ENCODE measurements at regions not wholly inside any gene's neighbourhood (a gene's known extent, or its start where the extent isn't known, plus 50 kb on each side); places are given as distances from the start of the nearest gene placed in this dataset.
"Not testable (repeated sequence)": the region's sequence is repeated elsewhere in the genome, so short reads cannot be mapped to it uniquely, and the experiment has no call there.

GRCh38 chr6:167551628-167552257 is 226.9 kb downstream of the TTLL2 start:
- no peak for DNase-seq

- no peak for DNase-seq
Measured at GRCh38 chr6:167552258-167552630, 227.4 kb downstream of the TTLL2 start.

GRCh38 chr6:167552961-167553735 is 228.3 kb downstream of the TTLL2 start:
- DNase-seq, result no peak

- DNase-seq, result no peak
Measured at GRCh38 chr6:167553736-167554119, 228.8 kb downstream of the TTLL2 start.

GRCh38 chr6:167554854-167555253 is 230.0 kb downstream of the TTLL2 start:
- no peak for DNase-seq

GRCh38 chr6:167555836-167556235 is 230.9 kb downstream of the TTLL2 start:
- no peak for DNase-seq

GRCh38 chr6:167557675-167558074 is 232.8 kb downstream of the TTLL2 start:
- no peak for DNase-seq

- no peak for DNase-seq
Measured at GRCh38 chr6:167558246-167559177, 233.6 kb downstream of the TTLL2 start.

- DNase-seq, result no peak
Measured at GRCh38 chr6:167559675-167560479, 235.0 kb downstream of the TTLL2 start.

GRCh38 chr6:167560673-167561569 is 236.0 kb downstream of the TTLL2 start:
- no peak for DNase-seq

- not testable (repeated sequence) for DNase-seq
Measured at GRCh38 chr6:167562862-167563261, 238.0 kb downstream of the TTLL2 start.

- DNase-seq, result no peak
Measured at GRCh38 chr6:167564416-167565250, 239.7 kb downstream of the TTLL2 start.

GRCh38 chr6:167565388-167565787 is 240.5 kb downstream of the TTLL2 start:
- no peak for DNase-seq

- no peak for DNase-seq
Measured at GRCh38 chr6:167565884-167566599, 241.2 kb downstream of the TTLL2 start.

GRCh38 chr6:167566711-167567141 is 241.8 kb downstream of the TTLL2 start:
- DNase-seq, result no peak

- DNase-seq, result no peak
Measured at GRCh38 chr6:167567142-167568033, 242.5 kb downstream of the TTLL2 start.

GRCh38 chr6:167568407-167569024 is 243.6 kb downstream of the TTLL2 start:
- DNase-seq, result no peak

Data from SHP77 (cell line).